Ascending aorta (tissue), 2 donors: ENCODE measurements at regions not wholly inside any gene's neighbourhood (a gene's known extent, or its start where the extent isn't known, plus 50 kb on each side); places are given as distances from the start of the nearest gene placed in this dataset.

Experiments used
- DNase-seq, 2 donors: peaks; one replicate each; pipeline ENCODE4 v3.0.0-alpha.2; 2019; ENCODE audit warnings: low spot score in 2 of 2
- H3K27ac ChIP-seq, 2 donors: fragments of 200-600 bp; sonication (generic); one replicate each; pipeline ENCODE4 v1.5.1; 2016 to 2017; ENCODE audit warnings: mild to moderate bottlenecking in 1 of 2
- H3K27me3 ChIP-seq: fragments of 200-600 bp; sonication (generic); one replicate; pipeline ENCODE4 v1.5.1; 2017
- H3K36me3 ChIP-seq, 2 donors: fragments of 200-600 bp; sonication (generic); one replicate each; pipeline ENCODE4 v1.5.1; 2016
- H3K4me1 ChIP-seq, 2 donors: fragments of 200-600 bp; sonication (generic); one replicate each; pipeline ENCODE4 v1.5.1; 2016 to 2017; ENCODE audit warnings: mild to moderate bottlenecking in 1 of 2
- H3K4me3 ChIP-seq, 2 donors: fragments of 200-600 bp; sonication (generic); one replicate each; pipeline ENCODE4 v1.5.1; 2016 to 2017; ENCODE audit warnings: mild to moderate bottlenecking in 1 of 2
- H3K9me3 ChIP-seq, 2 donors: fragments of 200-600 bp; sonication (generic); one replicate each; pipeline ENCODE4 v1.5.1; 2016
- intact Hi-C: fragments of 100-400 bp; cut with DNase I; formaldehyde crosslinking; loops from one replicate; pipeline ENCODE4 v1.15.1; 2023
- TF ChIP-seq, protein P1 (sequence below), 3 experiments: fragments of 200-600 bp in 2 of 3; fragments of 450-650 bp in 1 of 3; sonication (generic) in 2 of 3; IDR thresholded peaks; one replicate each; pipeline ENCODE4 v1.5.1; 2016 to 2019; ENCODE audit warnings: antibody characterized with exemption in 3 of 3, mild to moderate bottlenecking in 1 of 3, moderate library complexity in 1 of 3

DNA sequence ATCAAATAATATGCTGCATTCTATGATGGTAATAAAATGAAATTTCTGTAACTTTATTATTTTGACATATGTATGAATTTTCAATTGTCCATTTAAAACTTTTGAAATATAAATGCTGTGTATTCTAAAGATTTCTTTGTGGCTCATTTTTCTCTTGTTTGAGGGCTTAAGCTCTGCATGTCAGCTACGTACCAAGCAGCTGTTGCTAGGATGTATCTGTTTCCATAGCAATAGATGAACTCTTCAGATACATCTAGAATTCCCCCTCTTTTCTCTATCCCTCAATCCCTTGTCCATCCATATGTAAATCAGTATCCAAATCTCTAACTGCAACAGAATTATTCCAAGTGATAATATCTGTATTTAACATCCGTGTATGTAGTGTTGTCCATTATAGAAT lies 76.5 kb upstream of the OPRM1 start:
- Histone ChIP-seq H3K4me1 (no peaks in the 10 kb centered on the region), H3K36me3 (no peaks in the 10 kb centered on the region), H3K27me3 (no peaks in the 10 kb centered on the region), H3K9me3 (no peaks in the 10 kb centered on the region), H3K4me3 (no peak overlapping the region), H3K27ac (no peak overlapping the region)
- intact Hi-C loops, result no loop called here
- DNase-seq, result no peak
- TF ChIP-seq, protein P1, sequence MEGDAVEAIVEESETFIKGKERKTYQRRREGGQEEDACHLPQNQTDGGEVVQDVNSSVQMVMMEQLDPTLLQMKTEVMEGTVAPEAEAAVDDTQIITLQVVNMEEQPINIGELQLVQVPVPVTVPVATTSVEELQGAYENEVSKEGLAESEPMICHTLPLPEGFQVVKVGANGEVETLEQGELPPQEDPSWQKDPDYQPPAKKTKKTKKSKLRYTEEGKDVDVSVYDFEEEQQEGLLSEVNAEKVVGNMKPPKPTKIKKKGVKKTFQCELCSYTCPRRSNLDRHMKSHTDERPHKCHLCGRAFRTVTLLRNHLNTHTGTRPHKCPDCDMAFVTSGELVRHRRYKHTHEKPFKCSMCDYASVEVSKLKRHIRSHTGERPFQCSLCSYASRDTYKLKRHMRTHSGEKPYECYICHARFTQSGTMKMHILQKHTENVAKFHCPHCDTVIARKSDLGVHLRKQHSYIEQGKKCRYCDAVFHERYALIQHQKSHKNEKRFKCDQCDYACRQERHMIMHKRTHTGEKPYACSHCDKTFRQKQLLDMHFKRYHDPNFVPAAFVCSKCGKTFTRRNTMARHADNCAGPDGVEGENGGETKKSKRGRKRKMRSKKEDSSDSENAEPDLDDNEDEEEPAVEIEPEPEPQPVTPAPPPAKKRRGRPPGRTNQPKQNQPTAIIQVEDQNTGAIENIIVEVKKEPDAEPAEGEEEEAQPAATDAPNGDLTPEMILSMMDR (IDR thresholded peaks at IDR 0.05), result no peak

DNA sequence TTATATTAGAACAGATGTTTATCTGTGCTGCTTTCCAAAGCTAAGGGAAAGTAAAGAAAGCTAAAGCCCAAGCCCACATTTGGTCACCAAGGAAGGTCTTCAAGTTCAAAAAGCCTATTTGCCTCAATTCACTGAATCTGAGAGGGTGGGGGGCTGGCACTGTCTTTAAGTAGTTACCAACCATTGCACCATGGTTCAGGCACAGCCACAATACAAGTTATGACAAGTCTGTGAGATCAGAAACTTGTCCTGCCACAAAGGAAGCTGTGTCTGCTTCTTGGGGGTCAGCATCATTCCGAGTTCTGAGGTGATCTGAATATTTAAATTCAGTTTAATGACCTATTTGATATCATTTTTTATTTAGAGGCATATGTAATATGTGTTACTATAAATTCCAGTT lies 78.3 kb upstream of the OPRM1 start:
- H3K36me3 ChIP-seq, result no peaks in the 10 kb centered on the region
- no peak overlapping the region for H3K4me3 ChIP-seq
- no peaks in the 10 kb centered on the region for H3K9me3 ChIP-seq
- intact Hi-C loops, result no loop called here
- H3K27me3 ChIP-seq, result no peaks in the 10 kb centered on the region
- no peak for DNase-seq
- TF ChIP-seq, protein P1 (IDR thresholded peaks at IDR 0.05), result no peak
- H3K27ac ChIP-seq, result no peak overlapping the region
- H3K4me1 ChIP-seq, result no peaks in the 10 kb centered on the region

DNA sequence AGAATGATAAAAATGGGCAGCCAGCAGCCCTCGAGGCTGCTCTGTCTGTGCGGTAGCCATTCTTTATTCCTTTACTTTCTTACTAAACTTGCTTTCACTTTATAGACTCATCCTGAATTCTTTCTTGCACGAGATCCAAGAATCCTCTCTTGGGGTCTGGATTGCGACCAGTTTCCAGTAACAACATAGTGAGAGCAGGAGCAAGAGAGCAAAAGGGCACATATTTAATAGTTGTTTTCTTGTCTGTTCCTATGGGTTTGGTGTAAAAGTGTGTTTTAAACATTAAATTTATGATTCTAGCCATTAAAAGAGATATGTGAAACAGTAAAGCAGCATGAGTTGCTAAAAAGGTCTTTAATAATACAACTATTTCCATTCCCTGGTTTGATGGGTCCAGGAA lies 78.8 kb upstream of the OPRM1 start:
- H3K36me3 ChIP-seq, result no peaks in the 10 kb centered on the region

DNA sequence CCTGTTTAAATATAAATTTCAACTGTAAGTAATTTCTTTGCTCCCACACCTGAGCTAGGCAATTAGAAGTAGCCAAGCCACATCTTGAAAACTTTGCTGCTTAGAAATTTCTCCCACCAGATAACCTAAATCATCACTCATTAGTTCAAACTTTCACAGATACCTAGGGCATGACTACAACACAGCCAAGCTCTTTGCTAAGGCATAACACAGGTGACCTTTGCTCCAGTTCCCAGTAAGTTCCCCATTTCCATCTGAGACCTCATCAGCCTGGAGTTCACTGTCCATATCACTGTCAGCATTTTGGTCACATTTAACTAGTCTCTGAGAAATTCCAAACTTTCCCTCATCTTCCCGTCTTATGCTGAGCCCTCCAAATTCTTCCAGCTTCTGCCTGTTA lies 79.8 kb upstream of the OPRM1 start:
- Histone ChIP-seq H3K4me3 (no peak overlapping the region), H3K9me3 (no peaks in the 10 kb centered on the region), H3K27me3 (no peaks in the 10 kb centered on the region), H3K27ac (no peak overlapping the region), H3K4me1 (no peaks in the 10 kb centered on the region), H3K36me3 (no peaks in the 10 kb centered on the region)
- no peak for DNase-seq
- intact Hi-C loops, result no loop called here
- TF ChIP-seq, protein P1 (IDR thresholded peaks at IDR 0.05), result no peak

More for the DNA sequence above, 78.8 kb upstream of the OPRM1 start:
- intact Hi-C loops, result no loop called here
- Histone ChIP-seq H3K27ac (no peak overlapping the region), H3K9me3 (no peaks in the 10 kb centered on the region), H3K4me3 (no peak overlapping the region), H3K4me1 (no peaks in the 10 kb centered on the region), H3K27me3 (no peaks in the 10 kb centered on the region)
- no peak for DNase-seq
- TF ChIP-seq, protein P1 (IDR thresholded peaks at IDR 0.05), result no peak

DNA sequence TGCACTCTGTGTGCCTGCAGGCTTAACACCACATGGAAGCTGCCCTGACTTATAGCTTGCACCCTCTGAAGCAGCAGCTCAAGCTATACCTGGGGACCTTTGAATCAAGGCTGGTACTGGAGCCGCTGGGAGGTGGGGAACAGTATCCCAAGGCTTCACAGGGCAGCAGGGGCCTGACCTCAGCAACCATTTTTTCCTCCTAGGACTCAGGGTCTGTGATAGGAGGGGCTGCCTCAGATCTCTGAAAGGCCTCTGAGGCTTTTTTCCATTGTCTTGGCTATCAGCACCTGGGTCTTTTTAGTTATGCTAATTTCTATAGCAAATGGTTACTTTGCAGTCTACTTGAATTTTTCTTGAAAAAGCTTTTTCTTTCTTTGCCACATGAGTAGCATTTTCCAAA lies 80.2 kb upstream of the OPRM1 start:
- no peaks in the 10 kb centered on the region for H3K36me3 ChIP-seq
- TF ChIP-seq, protein P1 (IDR thresholded peaks at IDR 0.05), result no peak
- no peak overlapping the region for H3K27ac ChIP-seq
- intact Hi-C loops, result no loop called here
- no peaks in the 10 kb centered on the region for H3K4me1 ChIP-seq
- no peaks in the 10 kb centered on the region for H3K9me3 ChIP-seq
- H3K4me3 ChIP-seq, result no peak overlapping the region
- no peak for DNase-seq
- no peaks in the 10 kb centered on the region for H3K27me3 ChIP-seq

DNA sequence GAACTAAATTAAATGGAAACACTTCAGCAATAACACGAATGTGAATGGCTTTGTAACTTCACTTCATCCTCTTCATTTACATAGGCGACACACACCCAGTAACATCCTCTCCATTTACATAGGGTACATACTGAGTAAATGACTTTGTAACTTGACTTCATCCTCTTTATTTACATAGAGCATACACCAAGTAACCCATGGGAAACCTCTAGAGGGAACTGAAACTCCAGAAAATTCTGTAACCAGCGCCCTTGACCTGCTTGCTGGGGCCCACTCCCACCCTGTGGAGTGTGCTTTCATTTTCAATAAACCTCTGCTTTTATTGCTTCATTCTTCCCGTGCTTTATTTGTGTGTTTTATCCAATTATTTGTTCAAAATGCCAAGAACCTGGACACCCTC lies 81.6 kb upstream of the OPRM1 start:
- Histone ChIP-seq H3K27me3 (no peaks in the 10 kb centered on the region), H3K36me3 (no peaks in the 10 kb centered on the region), H3K4me1 (no peaks in the 10 kb centered on the region), H3K27ac (no peak overlapping the region), H3K9me3 (no peaks in the 10 kb centered on the region), H3K4me3 (no peak overlapping the region)
- intact Hi-C loops, result no loop called here
- no peak for DNase-seq
- TF ChIP-seq, protein P1 (IDR thresholded peaks at IDR 0.05), result no peak
